CD14-positive monocyte (primary cell): ENCODE measurements at regions not wholly inside any gene's neighbourhood (a gene's known extent, or its start where the extent isn't known, plus 50 kb on each side); places are given as distances from the start of the nearest gene placed in this dataset.

Source experiments
- DNase-seq, 3 donors: peaks; one replicate each; pipeline ENCODE4 v3.0.0-alpha.2; 2011 to 2022
- H2AFZ ChIP-seq: 2 replicates; pipeline ENCODE4 v1.6.0; 2012; ENCODE audit warnings: mild to moderate bottlenecking, low read depth, low read length, inconsistent platforms; ENCODE audit not compliant: insufficient read depth, poor library complexity, severe bottlenecking
- H3K27ac ChIP-seq, 2 donors: 1 replicate in 1 of 2; 2 replicates in 1 of 2; pipeline ENCODE4 v1.5.1; 2012 to 2013; ENCODE audit warnings: low read length in 2 of 2, control low read depth in 1 of 2, inconsistent platforms in 1 of 2, low read depth in 1 of 2, mild to moderate bottlenecking in 1 of 2
- H3K27me3 ChIP-seq, 2 donors: one replicate each; pipeline versions ENCODE4 v1.6.0 to v1.6.1; 2011 to 2013; ENCODE audit warnings: low read length in 2 of 2; ENCODE audit not compliant: control insufficient read depth in 2 of 2, insufficient read depth in 2 of 2
- H3K36me3 ChIP-seq, 2 donors: replicated peaks in 1 of 2; 1 replicate in 1 of 2; 2 replicates in 1 of 2; pipeline versions ENCODE4 v1.5.1 to v1.6.1; 2012 to 2013; ENCODE audit warnings: low read length in 2 of 2, control low read depth in 1 of 2, inconsistent platforms in 1 of 2, mild to moderate bottlenecking in 1 of 2; ENCODE audit not compliant: insufficient read depth in 2 of 2, control insufficient read depth in 1 of 2
- H3K4me1 ChIP-seq, 2 donors: 1 replicate in 1 of 2; 2 replicates in 1 of 2; pipeline versions ENCODE4 v1.5.1 to v1.6.1; 2012 to 2013; ENCODE audit warnings: low read length in 2 of 2, control low read depth in 1 of 2, inconsistent platforms in 1 of 2, mild to moderate bottlenecking in 1 of 2, moderate library complexity in 1 of 2; ENCODE audit not compliant: insufficient read depth in 2 of 2, control insufficient read depth in 1 of 2
- H3K4me2 ChIP-seq: replicated peaks from 2 replicates; pipeline ENCODE3; 2012; ENCODE audit warnings: low read length, moderate library complexity, mild to moderate bottlenecking; ENCODE audit not compliant: poor library complexity, severe bottlenecking; ENCODE audit errors: extremely low read depth
- H3K4me3 ChIP-seq, 3 experiments: fragments of 200-600 bp in 1 of 3; sonication (generic) in 1 of 3; replicated peaks in 1 of 3; 1 replicate in 2 of 3; 2 replicates in 1 of 3; pipeline ENCODE4 v1.5.1; 2011 to 2013; ENCODE audit warnings: low read length in 3 of 3, mild to moderate bottlenecking in 3 of 3, control low read depth in 2 of 3, low read depth in 2 of 3, inconsistent platforms in 1 of 3, moderate library complexity in 1 of 3
- H3K79me2 ChIP-seq: 2 replicates; pipeline ENCODE4 v1.6.0; 2012; ENCODE audit warnings: mild to moderate bottlenecking, control low read depth, inconsistent platforms, low read length, moderate library complexity; ENCODE audit not compliant: insufficient read depth
- H3K9ac ChIP-seq: 2 replicates; pipeline ENCODE4 v1.6.0; 2017; ENCODE audit warnings: low read length, mild to moderate bottlenecking; ENCODE audit not compliant: insufficient read depth, poor library complexity, severe bottlenecking
- H3K9me3 ChIP-seq, 2 donors: replicated peaks in 1 of 2; 1 replicate in 1 of 2; 2 replicates in 1 of 2; pipeline versions ENCODE4 v1.5.1 to v1.6.1; 2012 to 2013; ENCODE audit warnings: low read length in 2 of 2, control low read depth in 1 of 2; ENCODE audit not compliant: control insufficient read depth in 1 of 2, insufficient read depth in 1 of 2
- H4K20me1 ChIP-seq: 2 replicates; pipeline ENCODE4 v1.6.0; 2012; ENCODE audit warnings: mild to moderate bottlenecking, low read length, control low read depth, moderate library complexity; ENCODE audit not compliant: insufficient read depth
- H3K27ac Mint-ChIP-seq, 7 donors: one replicate each; pipeline ENCODE4 v1.8.0; 2020; ENCODE audit warnings: mild to moderate bottlenecking in 7 of 7, mixed read lengths in 7 of 7, moderate library complexity in 6 of 7, inconsistent platforms in 2 of 7
- H3K27me3 Mint-ChIP-seq, 3 donors: one replicate each; pipeline ENCODE4 v1.8.0; 2021 to 2022; ENCODE audit warnings: low read depth in 3 of 3, mild to moderate bottlenecking in 3 of 3, mixed read lengths in 3 of 3, moderate library complexity in 3 of 3, inconsistent platforms in 1 of 3
- H3K36me3 Mint-ChIP-seq, 2 donors: one replicate each; pipeline ENCODE4 v1.8.0; 2020; ENCODE audit warnings: mixed read lengths in 2 of 2, inconsistent platforms in 1 of 2, mild to moderate bottlenecking in 1 of 2
- H3K4me1 Mint-ChIP-seq: one replicate; pipeline ENCODE4 v1.8.0; 2020; ENCODE audit warnings: mild to moderate bottlenecking, mixed read lengths
- H3K4me3 Mint-ChIP-seq, 2 donors: one replicate each; pipeline ENCODE4 v1.8.0; 2020; ENCODE audit warnings: mild to moderate bottlenecking in 2 of 2, mixed read lengths in 2 of 2, moderate library complexity in 1 of 2
- H3K9me3 Mint-ChIP-seq, 7 donors: one replicate each; pipeline ENCODE4 v1.8.0; 2020 to 2022; ENCODE audit warnings: mixed read lengths in 7 of 7, mild to moderate bottlenecking in 6 of 7, moderate library complexity in 6 of 7, inconsistent platforms in 2 of 7
- CTCF ChIP-seq: fragments of 200-600 bp; IDR thresholded peaks from one replicate; pipeline ENCODE4 v1.8.0; 2022; ENCODE audit warnings: antibody characterized with exemption, mild to moderate bottlenecking
- WGBS: methylation state at CpG from one replicate; pipeline ENCODE4 v1.1.5; 2013; ENCODE audit warnings: missing lambda C conversion rate; ENCODE audit not compliant: insufficient coverage; 5-methylcytosine and 5-hydroxymethylcytosine counted together
- intact Hi-C, 2 donors: fragments of 100-400 bp; cut with micrococcal nuclease; formaldehyde crosslinking; loops; one replicate each; pipeline versions ENCODE4 v1.15.0 to v1.15.1; 2023

GRCh38 chr1:36687312-36687711, 204.6 kb upstream of the CSF3R start:
- TF ChIP-seq CTCF = no peak
- 46% methylated on average over 3 of the region's 5 CpGs for WGBS
- H3K27ac Mint-ChIP-seq = no peak overlapping the region
- Histone ChIP-seq H3K27ac (no peak overlapping the region), H4K20me1 (no peaks in the 10 kb centered on the region), H2AFZ (no peak overlapping the region), H3K9me3 (no peaks in the 10 kb centered on the region), H3K4me3 (no peak overlapping the region), H3K9ac (no peak overlapping the region), H3K4me2 (no peak overlapping the region), H3K27me3 (peaks cover 0 to 2% of the 10 kb centered on the region in 2 donors), H3K36me3 (no peaks in the 10 kb centered on the region), H3K4me1 (no peaks in the 10 kb centered on the region), H3K79me2 (no peaks in the 10 kb centered on the region)
- H3K4me1 Mint-ChIP-seq = no peaks in the 10 kb centered on the region
- intact Hi-C loops = no loop called here
- peaks cover 0 to 3% (median 0%) of the 10 kb centered on the region in 7 donors for H3K9me3 Mint-ChIP-seq
- no peaks in the 10 kb centered on the region for H3K36me3 Mint-ChIP-seq
- H3K4me3 Mint-ChIP-seq = no peak overlapping the region
- no peak for DNase-seq
- peaks cover 3 to 4% (median 4%) of the 10 kb centered on the region in 3 donors for H3K27me3 Mint-ChIP-seq

GRCh38 chr1:36675931-36676562, 193.3 kb upstream of the CSF3R start:
- WGBS = no CpG with 5 or more reads among the region's 6 CpGs
- Mint-ChIP-seq H3K4me3 (no peak overlapping the region), H3K27ac (no peak overlapping the region), H3K9me3 (peaks cover 0 to 6% (median 0%) of the 10 kb centered on the region in 7 donors), H3K27me3 (peaks cover 5 to 28% (median 17%) of the 10 kb centered on the region in 3 donors), H3K4me1 (no peaks in the 10 kb centered on the region), H3K36me3 (no peaks in the 10 kb centered on the region)
- H3K9ac ChIP-seq = no peak overlapping the region
- no peaks in the 10 kb centered on the region for H4K20me1 ChIP-seq
- no peak overlapping the region for H3K27ac ChIP-seq
- no peaks in the 10 kb centered on the region for H3K4me1 ChIP-seq
- H3K27me3 ChIP-seq = peaks cover 5 to 13% of the 10 kb centered on the region in 2 donors
- intact Hi-C loops = no loop called here
- no peaks in the 10 kb centered on the region for H3K36me3 ChIP-seq
- H3K4me2 ChIP-seq = no peak overlapping the region
- H3K79me2 ChIP-seq = no peaks in the 10 kb centered on the region
- no peak overlapping the region for H3K4me3 ChIP-seq
- TF ChIP-seq CTCF = no peak
- no peak overlapping the region for H2AFZ ChIP-seq
- H3K9me3 ChIP-seq = no peaks in the 10 kb centered on the region
- DNase-seq = no peak
